Choroid plexus epithelial cell (primary cell): ENCODE measurements at regions not wholly inside any gene's neighbourhood (a gene's known extent, or its start where the extent isn't known, plus 50 kb on each side); places are given as distances from the start of the nearest gene placed in this dataset.

Source experiments
- DNase-seq: peaks from one replicate; pipeline ENCODE4 v3.0.0-alpha.2; 2010; ENCODE audit warnings: low read depth
- H3K4me3 ChIP-seq: 2 replicates; pipeline ENCODE4 v1.5.1; 2011; ENCODE audit warnings: low read depth, mild to moderate bottlenecking, control low read depth, low read length, moderate library complexity
- TF ChIP-seq, protein P1 (sequence below): conservative IDR thresholded peaks from 2 replicates; pipeline ENCODE4 v1.5.1; 2011; ENCODE audit warnings: low read depth, mild to moderate bottlenecking, control low read depth, inconsistent platforms, low read length, moderate library complexity

GRCh38 chr5:66475731-66476130 lies 120.5 kb upstream of the MAST4 start:
- TF ChIP-seq, protein P1, sequence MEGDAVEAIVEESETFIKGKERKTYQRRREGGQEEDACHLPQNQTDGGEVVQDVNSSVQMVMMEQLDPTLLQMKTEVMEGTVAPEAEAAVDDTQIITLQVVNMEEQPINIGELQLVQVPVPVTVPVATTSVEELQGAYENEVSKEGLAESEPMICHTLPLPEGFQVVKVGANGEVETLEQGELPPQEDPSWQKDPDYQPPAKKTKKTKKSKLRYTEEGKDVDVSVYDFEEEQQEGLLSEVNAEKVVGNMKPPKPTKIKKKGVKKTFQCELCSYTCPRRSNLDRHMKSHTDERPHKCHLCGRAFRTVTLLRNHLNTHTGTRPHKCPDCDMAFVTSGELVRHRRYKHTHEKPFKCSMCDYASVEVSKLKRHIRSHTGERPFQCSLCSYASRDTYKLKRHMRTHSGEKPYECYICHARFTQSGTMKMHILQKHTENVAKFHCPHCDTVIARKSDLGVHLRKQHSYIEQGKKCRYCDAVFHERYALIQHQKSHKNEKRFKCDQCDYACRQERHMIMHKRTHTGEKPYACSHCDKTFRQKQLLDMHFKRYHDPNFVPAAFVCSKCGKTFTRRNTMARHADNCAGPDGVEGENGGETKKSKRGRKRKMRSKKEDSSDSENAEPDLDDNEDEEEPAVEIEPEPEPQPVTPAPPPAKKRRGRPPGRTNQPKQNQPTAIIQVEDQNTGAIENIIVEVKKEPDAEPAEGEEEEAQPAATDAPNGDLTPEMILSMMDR = no peak
- DNase-seq = no peak
- H3K4me3 ChIP-seq = no peak overlapping the region

- TF ChIP-seq, protein P1 = no peak
- H3K4me3 ChIP-seq = no peak overlapping the region
- DNase-seq = no peak
These were observed 118.6 kb upstream of the MAST4 start for GRCh38 chr5:66477596-66477995.

- TF ChIP-seq, protein P1 = no peak
- no peak for DNase-seq
- H3K4me3 ChIP-seq = no peak overlapping the region
These were observed 101.8 kb upstream of the MAST4 start for GRCh38 chr5:66494437-66494836.

GRCh38 chr5:66498791-66499207 lies 97.4 kb upstream of the MAST4 start:
- H3K4me3 ChIP-seq = no peak overlapping the region
- DNase-seq = no peak
- TF ChIP-seq, protein P1 = peak; percentile 7

DNA sequence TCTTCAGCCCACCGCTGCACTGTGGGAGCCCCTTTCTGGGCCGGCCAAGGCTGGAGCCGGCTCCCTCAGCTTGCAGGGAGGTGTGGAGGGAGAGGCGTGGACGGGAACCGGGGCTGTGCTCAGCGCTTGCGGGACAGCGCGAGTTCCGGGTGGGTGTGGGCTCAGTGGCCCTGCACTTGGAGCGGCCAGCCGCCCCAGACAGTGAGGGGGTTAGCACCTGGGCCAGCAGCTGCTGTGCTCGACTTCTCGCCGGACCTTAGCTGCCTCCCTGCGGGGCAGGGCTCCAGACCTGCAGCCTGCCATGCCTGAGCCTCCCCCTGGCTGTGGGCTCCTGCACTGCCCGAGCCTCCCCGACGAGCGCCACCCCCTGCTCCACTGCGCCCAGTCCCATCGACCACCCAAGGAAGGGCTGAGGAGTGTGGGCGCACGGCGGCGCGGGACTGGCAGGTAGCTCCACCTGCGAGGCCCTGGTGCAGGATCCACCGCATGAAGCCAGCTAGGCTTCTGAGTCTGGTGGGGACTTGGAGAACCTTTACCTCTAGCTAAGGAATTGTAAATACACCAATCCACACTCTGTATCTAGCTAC lies 92.9 kb upstream of the MAST4 start:
- TF ChIP-seq, protein P1 = no peak
- DNase-seq = no peak
- no peak overlapping the region for H3K4me3 ChIP-seq

- TF ChIP-seq, protein P1 = no peak
- no peak for DNase-seq
- no peak overlapping the region for H3K4me3 ChIP-seq
These were observed 89.1 kb upstream of the MAST4 start for GRCh38 chr5:66507106-66507505.

DNA sequence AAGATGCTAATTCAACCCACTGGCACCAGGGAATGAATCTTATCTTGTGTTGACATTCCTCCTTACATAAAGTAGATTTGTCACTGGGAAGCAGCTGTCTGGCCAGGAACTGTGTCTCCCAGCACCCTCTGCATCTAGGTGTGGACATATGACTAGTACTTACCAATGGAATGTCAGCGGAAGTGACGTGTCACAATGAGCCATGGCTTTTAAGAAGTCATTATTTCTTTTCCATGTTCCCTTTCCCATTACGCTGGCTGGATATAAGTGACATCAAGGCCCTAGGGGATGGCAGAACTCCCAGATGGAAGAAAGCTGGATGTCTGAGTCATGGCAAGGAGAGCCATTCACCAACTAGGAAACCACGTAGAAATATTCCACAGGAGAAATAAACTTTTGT lies 84.7 kb upstream of the MAST4 start:
- TF ChIP-seq, protein P1 = no peak
- no peak overlapping the region for H3K4me3 ChIP-seq
- DNase-seq = no peak
